Body of pancreas (tissue), 4 donors: ENCODE measurements at regions not wholly inside any gene's neighbourhood (a gene's known extent, or its start where the extent isn't known, plus 50 kb on each side); places are given as distances from the start of the nearest gene placed in this dataset.

ENCODE experiments used
- CTCF ChIP-seq, 7 experiments: fragments of 450-650 bp in 4 of 7; fragments of 200-600 bp in 3 of 7; sonication (generic) in 3 of 7; IDR thresholded peaks; one replicate each; pipeline ENCODE4 v1.5.1; 2016 to 2019; ENCODE audit warnings: antibody characterized with exemption in 7 of 7
- POLR2A ChIP-seq, 3 donors: fragments of 450-650 bp; IDR thresholded peaks; one replicate each; pipeline ENCODE4 v1.6.1; 2016; ENCODE audit warnings: antibody characterized with exemption in 3 of 3, mild to moderate bottlenecking in 2 of 3

GRCh38 chr5:152237531-152237930 lies 167.5 kb downstream of the NMUR2 start:
- TF ChIP-seq CTCF (IDR thresholded peaks at IDR 0.05) = no peak
- no peak for TF ChIP-seq POLR2A (IDR thresholded peaks at IDR 0.05)
